GM12872 (cell line): ENCODE measurements at regions not wholly inside any gene's neighbourhood (a gene's known extent, or its start where the extent isn't known, plus 50 kb on each side); places are given as distances from the start of the nearest gene placed in this dataset.

ENCODE experiments used
- TF ChIP-seq, protein P1 (sequence below): IDR thresholded peaks from 3 replicates; pipeline ENCODE4 v1.5.1; 2011; ENCODE audit warnings: low read depth, mild to moderate bottlenecking, low read length, moderate library complexity; ENCODE audit not compliant: insufficient read depth

DNA sequence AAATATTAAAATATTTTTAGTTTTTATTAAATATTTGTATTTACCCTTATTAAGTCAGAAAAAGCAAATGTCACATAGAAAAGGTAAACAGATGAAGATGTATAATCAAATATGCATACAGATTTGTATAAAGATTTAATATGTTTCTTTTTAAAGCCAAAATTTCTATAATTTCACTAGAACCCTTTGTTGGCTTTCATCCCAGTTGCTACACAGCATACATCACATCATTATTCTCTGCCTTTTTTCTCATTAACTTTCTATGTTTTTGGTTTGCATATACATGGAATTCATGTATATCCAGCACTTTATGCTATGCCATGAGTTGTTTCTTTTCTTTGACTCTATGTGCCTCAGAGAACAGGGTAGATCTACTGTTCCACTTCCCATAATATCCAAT is 957.9 kb upstream of the ADGRL2 start:
- TF ChIP-seq, protein P1, sequence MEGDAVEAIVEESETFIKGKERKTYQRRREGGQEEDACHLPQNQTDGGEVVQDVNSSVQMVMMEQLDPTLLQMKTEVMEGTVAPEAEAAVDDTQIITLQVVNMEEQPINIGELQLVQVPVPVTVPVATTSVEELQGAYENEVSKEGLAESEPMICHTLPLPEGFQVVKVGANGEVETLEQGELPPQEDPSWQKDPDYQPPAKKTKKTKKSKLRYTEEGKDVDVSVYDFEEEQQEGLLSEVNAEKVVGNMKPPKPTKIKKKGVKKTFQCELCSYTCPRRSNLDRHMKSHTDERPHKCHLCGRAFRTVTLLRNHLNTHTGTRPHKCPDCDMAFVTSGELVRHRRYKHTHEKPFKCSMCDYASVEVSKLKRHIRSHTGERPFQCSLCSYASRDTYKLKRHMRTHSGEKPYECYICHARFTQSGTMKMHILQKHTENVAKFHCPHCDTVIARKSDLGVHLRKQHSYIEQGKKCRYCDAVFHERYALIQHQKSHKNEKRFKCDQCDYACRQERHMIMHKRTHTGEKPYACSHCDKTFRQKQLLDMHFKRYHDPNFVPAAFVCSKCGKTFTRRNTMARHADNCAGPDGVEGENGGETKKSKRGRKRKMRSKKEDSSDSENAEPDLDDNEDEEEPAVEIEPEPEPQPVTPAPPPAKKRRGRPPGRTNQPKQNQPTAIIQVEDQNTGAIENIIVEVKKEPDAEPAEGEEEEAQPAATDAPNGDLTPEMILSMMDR: no peak

DNA sequence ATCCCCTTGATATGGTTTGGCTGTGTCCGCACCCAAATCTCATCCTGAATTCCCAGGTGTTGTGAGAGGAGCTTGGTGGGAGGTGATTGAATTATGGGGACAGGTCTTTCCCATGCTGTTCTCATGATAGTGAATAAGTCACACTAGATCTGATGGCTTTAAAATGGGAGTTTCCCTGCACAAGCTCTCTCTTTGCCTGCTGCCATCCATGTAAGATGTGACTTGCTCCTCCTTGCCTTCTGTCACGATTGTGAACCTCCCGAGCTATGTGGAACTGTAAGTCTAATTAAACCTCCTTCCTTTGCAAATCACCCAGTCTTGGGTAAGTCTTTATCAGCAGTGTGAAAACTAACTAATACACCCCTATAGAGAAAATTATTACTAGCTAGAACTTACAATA is 959.5 kb upstream of the ADGRL2 start:
- TF ChIP-seq, protein P1: no peak

DNA sequence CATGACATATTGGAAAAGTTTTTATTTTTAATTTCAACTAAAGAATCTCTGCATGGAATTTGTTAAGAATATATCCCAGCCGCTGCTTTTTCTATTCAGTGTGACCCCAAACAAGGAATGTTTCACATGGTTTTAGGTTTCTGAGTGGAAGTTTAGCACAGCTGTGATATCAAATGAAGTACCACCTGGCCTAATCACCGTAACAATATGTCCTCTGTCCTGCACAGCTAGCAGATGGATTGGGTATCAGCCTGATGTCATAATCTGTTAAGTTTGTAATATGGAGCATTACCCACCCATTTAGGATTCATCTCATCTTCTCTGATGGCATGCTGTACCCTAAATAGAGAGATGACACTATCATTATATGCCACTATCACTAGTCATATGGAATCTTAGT is 963.7 kb upstream of the ADGRL2 start:
- TF ChIP-seq, protein P1: no peak

DNA sequence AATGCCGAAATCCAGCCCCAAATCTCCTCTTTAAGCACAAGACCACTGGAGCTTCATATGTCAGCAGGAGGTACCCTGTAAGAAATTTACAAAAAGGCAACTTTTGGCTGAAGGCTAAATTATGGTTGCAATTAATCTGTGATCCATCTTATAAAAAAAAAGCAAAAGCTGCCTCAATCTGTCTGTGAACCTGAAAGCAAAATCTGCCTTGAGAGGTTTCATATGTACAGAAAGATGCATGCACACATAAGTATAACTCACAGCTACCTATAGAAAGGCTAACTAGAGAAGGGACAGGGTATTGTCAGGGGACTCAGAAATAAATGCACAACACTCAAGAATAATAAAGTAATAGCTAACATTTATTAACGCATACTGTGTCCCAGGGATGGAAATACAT is 964.2 kb upstream of the ADGRL2 start:
- TF ChIP-seq, protein P1: no peak

DNA sequence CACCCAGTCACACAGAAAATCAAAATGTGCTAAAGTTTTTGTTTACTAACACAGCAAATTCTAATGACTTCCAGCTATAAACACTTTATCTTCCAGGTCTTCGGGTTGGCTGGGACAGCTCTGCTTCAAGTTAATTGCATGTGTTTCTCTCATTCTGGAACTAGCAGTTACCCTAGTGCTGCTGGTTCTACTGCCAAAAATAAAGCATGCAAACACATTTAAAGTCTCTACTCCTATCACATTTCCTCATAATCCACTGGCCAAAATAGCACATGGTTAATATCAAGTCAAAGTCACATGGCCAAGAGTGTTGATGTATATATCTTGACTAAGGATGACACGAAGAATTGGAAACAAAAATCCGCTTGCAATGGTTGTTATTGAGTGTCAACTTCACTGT is 973.1 kb upstream of the ADGRL2 start:
- TF ChIP-seq, protein P1: no peak

DNA sequence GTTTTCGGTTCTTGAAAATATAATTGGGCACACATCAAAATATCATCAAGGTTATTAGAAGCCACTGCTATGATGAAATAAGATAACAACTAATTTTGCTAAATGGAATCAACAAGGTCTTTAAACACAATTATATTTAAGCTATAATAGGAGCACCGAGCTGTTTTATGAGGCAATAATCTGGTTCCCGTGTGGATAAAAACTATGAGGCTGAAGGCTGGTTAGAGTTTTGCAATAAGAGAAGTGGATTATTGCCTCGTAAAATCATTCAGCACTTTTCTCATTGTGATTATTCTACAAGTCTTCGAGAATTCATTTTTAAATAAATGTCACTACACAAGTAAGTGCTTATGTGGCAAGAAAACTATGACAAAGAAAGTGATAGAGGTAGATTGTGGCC is 975.7 kb upstream of the ADGRL2 start:
- TF ChIP-seq, protein P1: no peak

DNA sequence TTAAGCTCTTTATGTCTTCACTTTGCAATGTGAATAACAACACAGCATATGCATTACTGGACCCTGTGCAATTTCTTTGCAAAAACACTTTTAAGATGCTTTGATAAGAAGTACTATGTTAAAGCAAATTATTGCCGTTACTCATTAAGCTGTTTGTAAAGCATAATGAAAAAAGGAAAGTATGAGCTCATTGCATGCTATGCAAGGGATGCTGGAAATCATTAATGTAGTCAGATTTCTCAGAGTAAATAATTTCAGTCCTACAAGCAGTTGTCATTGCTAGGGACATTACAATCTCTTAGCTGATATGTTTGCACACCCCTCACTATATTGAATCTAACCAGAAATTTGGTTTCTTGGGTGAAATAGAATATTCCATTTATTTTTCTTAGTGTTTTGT is 982.5 kb upstream of the ADGRL2 start:
- TF ChIP-seq, protein P1: no peak

DNA sequence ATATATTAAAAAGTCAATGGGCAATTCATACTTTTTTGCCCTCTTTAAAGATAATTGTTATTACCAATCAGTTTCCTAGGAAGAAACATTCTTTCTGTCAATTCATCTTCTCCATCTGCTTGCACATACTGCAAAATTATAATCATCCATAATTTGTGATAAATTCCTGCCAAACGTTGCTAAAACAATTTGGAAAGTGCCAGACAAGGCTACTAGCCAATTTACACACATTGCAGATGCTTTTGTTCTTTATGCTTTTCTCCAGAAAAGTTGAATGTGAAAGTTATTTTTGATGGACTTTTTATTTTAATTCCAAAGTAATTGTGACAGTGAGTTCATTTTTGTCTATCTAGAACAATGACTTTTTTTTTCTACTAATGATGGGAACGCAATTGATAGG is 992.8 kb upstream of the ADGRL2 start:
- TF ChIP-seq, protein P1: no peak
